D721Med (cell line): ENCODE measurements at regions not wholly inside any gene's neighbourhood (a gene's known extent, or its start where the extent isn't known, plus 50 kb on each side); places are given as distances from the start of the nearest gene placed in this dataset.

Source experiments
- DNase-seq: peaks from one replicate; pipeline ENCODE4 v3.0.0; 2011; ENCODE audit warnings: low spot score; ENCODE audit not compliant: insufficient read length
- FAIRE-seq: peaks from 2 replicates; lab custom pipeline; 2011; peaks lifted over from hg19 to GRCh38; lab: Jason Lieb, UNC
- CTCF ChIP-seq: IDR thresholded peaks from 2 replicates; pipeline ENCODE4 v1.5.1; 2012; ENCODE audit warnings: mild to moderate bottlenecking, control low read depth; ENCODE audit not compliant: insufficient read depth; ENCODE audit errors: missing control alignments

- DNase-seq = no peak
- no peak for FAIRE-seq
- no peak for TF ChIP-seq CTCF
These were observed 121.1 kb downstream of the HGF start for GRCh38 chr7:81648716-81649115.

GRCh38 chr7:81645435-81645834, 124.4 kb downstream of the HGF start:
- no peak for TF ChIP-seq CTCF
- DNase-seq (no peak), FAIRE-seq (no peak)

- FAIRE-seq (peak; percentile 21), DNase-seq (no peak)
- no peak for TF ChIP-seq CTCF
These were observed 128.0 kb downstream of the HGF start for GRCh38 chr7:81641873-81642272.

- TF ChIP-seq CTCF = no peak
- DNase-seq (no peak), FAIRE-seq (no peak)
These were observed 131.6 kb downstream of the HGF start for GRCh38 chr7:81638198-81638597.

GRCh38 chr7:81637534-81637933, 132.3 kb downstream of the HGF start:
- DNase-seq = no peak
- no peak for FAIRE-seq
- no peak for TF ChIP-seq CTCF

- FAIRE-seq (no peak), DNase-seq (no peak)
- no peak for TF ChIP-seq CTCF
These were observed 137.4 kb downstream of the HGF start for GRCh38 chr7:81632418-81632817.

GRCh38 chr7:81630600-81630999, 139.2 kb downstream of the HGF start:
- DNase-seq (no peak), FAIRE-seq (no peak)
- TF ChIP-seq CTCF = no peak
